Calu3 (cell line): ENCODE measurements at regions not wholly inside any gene's neighbourhood (a gene's known extent, or its start where the extent isn't known, plus 50 kb on each side); places are given as distances from the start of the nearest gene placed in this dataset.

Source experiments
- BruUV-seq: library from RNA; stranded (reverse); fragments of 400-500 nt; replicated peaks from 2 replicates; lab custom pipeline; 2021; lab: Mats Ljungman, UMichigan
- CTCF ChIA-PET: fragments of 300-600 bp; sonication (Branson Sonifier 250); formaldehyde crosslinking; loops from one replicate; lab custom pipeline; 2022; ENCODE audit warnings: antibody characterized with exemption; lab: Charles Lee
- DNase-seq: peaks from one replicate; pipeline ENCODE4 v3.0.0; 2022
- H3K27ac Mint-ChIP-seq: one replicate; pipeline ENCODE4 v1.8.0; 2022; ENCODE audit warnings: mixed read lengths; ENCODE audit not compliant: unreplicated experiment
- H3K27me3 Mint-ChIP-seq: one replicate; pipeline ENCODE4 v1.8.0; 2022; ENCODE audit warnings: mixed read lengths; ENCODE audit not compliant: unreplicated experiment
- H3K36me3 Mint-ChIP-seq: one replicate; pipeline ENCODE4 v1.8.0; 2022; ENCODE audit warnings: mild to moderate bottlenecking, moderate library complexity, mixed read lengths; ENCODE audit not compliant: insufficient read depth, unreplicated experiment
- H3K4me1 Mint-ChIP-seq: one replicate; pipeline ENCODE4 v1.8.0; 2022; ENCODE audit warnings: mild to moderate bottlenecking, low read depth, mixed read lengths; ENCODE audit not compliant: unreplicated experiment
- H3K4me3 Mint-ChIP-seq: one replicate; pipeline ENCODE4 v1.8.0; 2022; ENCODE audit warnings: mild to moderate bottlenecking, low read depth, moderate library complexity, mixed read lengths; ENCODE audit not compliant: unreplicated experiment
- H3K9me3 Mint-ChIP-seq: one replicate; pipeline ENCODE4 v1.8.0; 2022; ENCODE audit warnings: low read depth, mixed read lengths; ENCODE audit not compliant: unreplicated experiment
- intact Hi-C: fragments of 100-400 bp; cut with micrococcal nuclease; formaldehyde crosslinking; loops from one replicate; pipeline ENCODE4 v1.10.0; 2022; ENCODE audit not compliant: unreplicated experiment
- TF ChIP-seq, protein P1 (sequence below): fragments of 200-600 bp; IDR thresholded peaks from one replicate; pipeline ENCODE4 v1.8.0; 2022; ENCODE audit warnings: antibody characterized with exemption; ENCODE audit not compliant: unreplicated experiment

DNA sequence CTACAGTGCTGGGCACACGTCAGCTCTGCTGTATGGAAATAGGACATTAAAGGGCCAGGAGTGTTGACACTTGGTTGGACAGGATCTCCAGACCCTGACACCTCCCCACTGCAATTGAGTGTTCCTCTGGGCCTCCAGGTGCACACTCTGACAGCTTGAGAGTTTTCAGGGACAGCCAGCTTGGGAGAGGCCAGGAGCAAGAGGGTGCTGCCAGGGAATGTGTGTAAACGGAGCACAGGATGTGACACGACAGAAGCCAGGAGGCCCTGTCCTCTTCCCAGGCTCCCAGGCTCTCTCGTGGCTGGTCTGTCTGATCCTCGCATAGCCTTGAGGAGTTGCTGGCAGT lies 318.1 kb upstream of the HS6ST1 start:
- Mint-ChIP-seq H3K36me3 (no peaks in the 10 kb centered on the region), H3K4me1 (no peaks in the 10 kb centered on the region), H3K27me3 (peaks cover 37% of the 10 kb centered on the region), H3K4me3 (no peak overlapping the region), H3K27ac (no peak overlapping the region), H3K9me3 (no peaks in the 10 kb centered on the region)
- TF ChIP-seq, protein P1, sequence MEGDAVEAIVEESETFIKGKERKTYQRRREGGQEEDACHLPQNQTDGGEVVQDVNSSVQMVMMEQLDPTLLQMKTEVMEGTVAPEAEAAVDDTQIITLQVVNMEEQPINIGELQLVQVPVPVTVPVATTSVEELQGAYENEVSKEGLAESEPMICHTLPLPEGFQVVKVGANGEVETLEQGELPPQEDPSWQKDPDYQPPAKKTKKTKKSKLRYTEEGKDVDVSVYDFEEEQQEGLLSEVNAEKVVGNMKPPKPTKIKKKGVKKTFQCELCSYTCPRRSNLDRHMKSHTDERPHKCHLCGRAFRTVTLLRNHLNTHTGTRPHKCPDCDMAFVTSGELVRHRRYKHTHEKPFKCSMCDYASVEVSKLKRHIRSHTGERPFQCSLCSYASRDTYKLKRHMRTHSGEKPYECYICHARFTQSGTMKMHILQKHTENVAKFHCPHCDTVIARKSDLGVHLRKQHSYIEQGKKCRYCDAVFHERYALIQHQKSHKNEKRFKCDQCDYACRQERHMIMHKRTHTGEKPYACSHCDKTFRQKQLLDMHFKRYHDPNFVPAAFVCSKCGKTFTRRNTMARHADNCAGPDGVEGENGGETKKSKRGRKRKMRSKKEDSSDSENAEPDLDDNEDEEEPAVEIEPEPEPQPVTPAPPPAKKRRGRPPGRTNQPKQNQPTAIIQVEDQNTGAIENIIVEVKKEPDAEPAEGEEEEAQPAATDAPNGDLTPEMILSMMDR, result no peak
- no peak for DNase-seq
- CTCF ChIA-PET, result no interaction called here
- BruUV-seq, result no TSS peak
- intact Hi-C loops, result no loop called here

DNA sequence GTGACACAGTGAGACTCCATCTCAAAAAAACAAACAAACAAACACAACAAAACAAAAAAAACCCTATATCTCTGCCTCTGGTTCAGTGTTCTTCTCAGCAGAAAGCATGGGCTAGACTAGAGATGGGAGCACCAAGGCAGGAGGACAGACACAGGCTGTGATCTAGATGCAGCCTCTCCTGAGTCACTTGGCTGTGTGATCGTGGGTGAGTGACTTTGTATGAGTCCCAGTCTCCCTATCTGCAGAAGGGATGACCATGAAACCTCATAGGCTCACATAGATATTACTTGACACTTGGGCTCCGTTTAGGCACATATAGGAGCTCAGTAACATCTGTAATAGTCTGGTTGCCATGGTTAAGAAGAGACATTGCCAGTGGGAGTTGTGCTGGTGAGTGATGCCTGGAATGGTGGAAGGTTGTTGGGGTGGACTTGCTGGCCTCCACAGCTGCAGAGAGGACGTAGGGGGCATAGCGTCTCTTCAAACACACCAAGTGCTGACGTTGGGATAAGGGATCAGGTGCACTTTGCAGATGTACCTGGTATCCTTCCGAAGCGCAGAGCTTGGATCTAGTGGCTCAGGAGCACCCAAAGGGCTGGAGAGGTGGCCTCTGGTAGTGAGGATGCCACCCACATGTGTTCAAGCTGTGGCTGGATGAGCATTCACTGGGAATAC lies 318.9 kb upstream of the HS6ST1 start:
- no TSS peak for BruUV-seq
- Mint-ChIP-seq H3K4me1 (no peaks in the 10 kb centered on the region), H3K36me3 (no peaks in the 10 kb centered on the region), H3K9me3 (no peaks in the 10 kb centered on the region), H3K27ac (no peak overlapping the region), H3K4me3 (no peak overlapping the region), H3K27me3 (peaks cover 37% of the 10 kb centered on the region)
- TF ChIP-seq, protein P1, result no peak
- DNase-seq, result no peak
- intact Hi-C loops, result no loop called here
- CTCF ChIA-PET, result no interaction called here

DNA sequence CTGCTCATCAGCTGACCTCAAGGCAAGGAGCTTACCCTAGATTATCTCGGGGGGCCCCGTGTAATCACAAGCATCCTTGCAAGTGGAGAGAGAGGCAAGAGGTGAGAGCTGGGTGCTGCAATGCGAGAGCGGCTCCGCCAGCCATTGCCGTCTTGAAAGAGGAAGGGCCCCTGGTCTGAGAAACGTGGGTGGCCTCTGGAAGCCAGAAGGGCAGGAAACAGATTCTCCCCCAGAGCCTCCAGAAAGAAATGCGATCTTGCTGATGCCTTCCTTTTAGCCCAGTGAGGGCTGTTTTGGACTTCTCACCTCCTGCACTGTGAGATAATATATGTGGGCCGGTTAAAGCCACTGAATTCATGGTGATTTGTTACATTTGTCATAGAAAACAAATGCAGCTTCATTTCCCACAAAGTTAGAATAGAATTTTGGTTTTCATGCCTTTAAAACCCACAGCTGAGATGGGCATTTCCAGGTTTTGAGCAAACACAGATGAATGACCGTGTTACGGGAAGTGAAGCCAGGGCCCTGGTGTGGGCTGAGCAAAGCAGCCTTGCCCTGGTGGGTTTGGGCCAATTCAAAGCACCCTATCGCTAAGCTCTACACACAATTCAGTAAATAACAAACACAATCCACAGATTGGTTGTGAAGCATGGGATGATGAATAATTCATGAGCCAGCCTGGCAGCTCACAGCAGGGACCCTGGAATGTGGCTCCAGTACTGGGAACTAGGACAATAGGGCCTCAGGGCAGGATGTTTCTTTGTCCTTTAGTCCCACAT lies 319.9 kb upstream of the HS6ST1 start:
- H3K27me3 Mint-ChIP-seq, result peaks cover 35% of the 10 kb centered on the region
- DNase-seq, result no peak
- no peaks in the 10 kb centered on the region for H3K36me3 Mint-ChIP-seq
- no TSS peak for BruUV-seq
- intact Hi-C loops, result no loop called here
- no peak overlapping the region for H3K4me3 Mint-ChIP-seq
- TF ChIP-seq, protein P1, result no peak
- no peaks in the 10 kb centered on the region for H3K4me1 Mint-ChIP-seq
- H3K27ac Mint-ChIP-seq, result no peak overlapping the region
- CTCF ChIA-PET, result no interaction called here
- no peaks in the 10 kb centered on the region for H3K9me3 Mint-ChIP-seq

DNA sequence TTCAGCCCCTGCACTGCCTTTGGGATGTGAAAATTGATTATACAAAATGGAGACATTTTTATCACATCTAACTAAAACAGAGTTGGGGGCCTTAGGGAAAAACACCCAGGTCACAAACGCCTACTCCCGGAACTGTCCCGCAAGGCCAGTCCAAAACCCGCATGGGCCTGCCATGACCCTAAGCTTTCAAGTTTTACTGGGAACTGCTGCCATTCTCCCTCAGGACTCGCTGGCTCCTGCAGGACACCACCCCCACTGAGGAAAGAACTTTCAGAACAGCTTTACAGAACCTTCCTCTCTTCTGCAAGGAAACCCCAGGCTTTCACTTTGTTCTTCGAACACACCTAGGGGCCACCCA lies 320.4 kb upstream of the HS6ST1 start:
- CTCF ChIA-PET, result no interaction called here
- H3K27ac Mint-ChIP-seq, result no peak overlapping the region
- H3K4me3 Mint-ChIP-seq, result no peak overlapping the region
- peaks cover 37% of the 10 kb centered on the region for H3K27me3 Mint-ChIP-seq
- no peaks in the 10 kb centered on the region for H3K4me1 Mint-ChIP-seq
- no peaks in the 10 kb centered on the region for H3K36me3 Mint-ChIP-seq
- DNase-seq, result no peak
- intact Hi-C loops, result no loop called here
- no peaks in the 10 kb centered on the region for H3K9me3 Mint-ChIP-seq
- TF ChIP-seq, protein P1, result no peak
- BruUV-seq, result no TSS peak
